HG03196 (cell line): ENCODE measurements at regions not wholly inside any gene's neighbourhood (a gene's known extent, or its start where the extent isn't known, plus 50 kb on each side); places are given as distances from the start of the nearest gene placed in this dataset.

ENCODE experiments used
- ATAC-seq: cut with Tn5 transposase; IDR thresholded peaks from one replicate; pipeline ENCODE4 v1.9.1; 2021; ENCODE audit not compliant: unreplicated experiment

- no peak for ATAC-seq
Observed at GRCh38 chr2:133717497-133717896, 149.2 kb upstream of the NCKAP5 start.

GRCh38 chr2:133718688-133719201, 150.5 kb upstream of the NCKAP5 start:
- no peak for ATAC-seq

GRCh38 chr2:133720429-133720828, 152.2 kb upstream of the NCKAP5 start:
- no peak for ATAC-seq

- ATAC-seq, result no peak
Observed at GRCh38 chr2:133721118-133721517, 152.9 kb upstream of the NCKAP5 start.

- no peak for ATAC-seq
Observed at GRCh38 chr2:133723133-133723532, 154.9 kb upstream of the NCKAP5 start.

- ATAC-seq, result no peak
Observed at GRCh38 chr2:133726973-133727372, 158.7 kb upstream of the NCKAP5 start.

- ATAC-seq, result no peak
Observed at GRCh38 chr2:133732059-133732458, 163.8 kb upstream of the NCKAP5 start.

GRCh38 chr2:133732982-133733900, 165.0 kb upstream of the NCKAP5 start:
- no peak for ATAC-seq

GRCh38 chr2:133733901-133734255, 165.6 kb upstream of the NCKAP5 start:
- ATAC-seq, result no peak

GRCh38 chr2:133734716-133735495, 166.6 kb upstream of the NCKAP5 start:
- ATAC-seq, result no peak

GRCh38 chr2:133736674-133737073, 168.4 kb upstream of the NCKAP5 start:
- no peak for ATAC-seq

GRCh38 chr2:133737242-133737993, 169.2 kb upstream of the NCKAP5 start:
- ATAC-seq, result no peak

- ATAC-seq, result no peak
Observed at GRCh38 chr2:133739039-133739438, 170.8 kb upstream of the NCKAP5 start.

- ATAC-seq, result no peak
Observed at GRCh38 chr2:133740500-133740899, 172.2 kb upstream of the NCKAP5 start.

- no peak for ATAC-seq
Observed at GRCh38 chr2:133748007-133748700, 179.9 kb upstream of the NCKAP5 start.

- ATAC-seq, result no peak
Observed at GRCh38 chr2:133753665-133754064, 185.4 kb upstream of the NCKAP5 start.

GRCh38 chr2:133755480-133756300, 187.4 kb upstream of the NCKAP5 start:
- ATAC-seq, result no peak

- ATAC-seq, result no peak
Observed at GRCh38 chr2:133756833-133757232, 188.6 kb upstream of the NCKAP5 start.

- ATAC-seq, result no peak
Observed at GRCh38 chr2:133760376-133760775, 192.1 kb upstream of the NCKAP5 start.

- ATAC-seq, result no peak
Observed at GRCh38 chr2:133765658-133766057, 197.4 kb upstream of the NCKAP5 start.
